GM19025 (cell line): ENCODE measurements at regions not wholly inside any gene's neighbourhood (a gene's known extent, or its start where the extent isn't known, plus 50 kb on each side); places are given as distances from the start of the nearest gene placed in this dataset.

ENCODE experiments used
- ATAC-seq: cut with Tn5 transposase; IDR thresholded peaks from one replicate; pipeline ENCODE4 v1.9.1; 2021; ENCODE audit warnings: mild to moderate bottlenecking, low read depth, moderate library complexity; ENCODE audit not compliant: unreplicated experiment

- ATAC-seq: no peak
Measured at GRCh38 chr16:80202831-80203413, 337.9 kb upstream of the DYNLRB2 start.

- no peak for ATAC-seq
Measured at GRCh38 chr16:80200079-80200478, 340.7 kb upstream of the DYNLRB2 start.

- ATAC-seq: no peak
Measured at GRCh38 chr16:80199614-80200013, 341.2 kb upstream of the DYNLRB2 start.

GRCh38 chr16:80198311-80199299 is 342.2 kb upstream of the DYNLRB2 start:
- ATAC-seq: no peak

GRCh38 chr16:80197741-80198201 is 343.0 kb upstream of the DYNLRB2 start:
- no peak for ATAC-seq

GRCh38 chr16:80191928-80192327 is 348.9 kb upstream of the DYNLRB2 start:
- ATAC-seq: no peak

- ATAC-seq: no peak
Measured at GRCh38 chr16:80189476-80190175, 351.2 kb upstream of the DYNLRB2 start.

- ATAC-seq: no peak
Measured at GRCh38 chr16:80176114-80176513, 364.7 kb upstream of the DYNLRB2 start.

- no peak for ATAC-seq
Measured at GRCh38 chr16:80175011-80175410, 365.8 kb upstream of the DYNLRB2 start.

GRCh38 chr16:80174416-80174815 is 366.4 kb upstream of the DYNLRB2 start:
- no peak for ATAC-seq

GRCh38 chr16:80171746-80172145 is 369.0 kb upstream of the DYNLRB2 start:
- ATAC-seq: no peak

GRCh38 chr16:80171199-80171598 is 369.6 kb upstream of the DYNLRB2 start:
- no peak for ATAC-seq

- no peak for ATAC-seq
Measured at GRCh38 chr16:80167657-80168390, 373.0 kb upstream of the DYNLRB2 start.

GRCh38 chr16:80166082-80166481 is 374.7 kb upstream of the DYNLRB2 start:
- no peak for ATAC-seq

GRCh38 chr16:80164966-80165550 is 375.7 kb upstream of the DYNLRB2 start:
- no peak for ATAC-seq

GRCh38 chr16:80163339-80163738 is 377.5 kb upstream of the DYNLRB2 start:
- no peak for ATAC-seq

- ATAC-seq: no peak
Measured at GRCh38 chr16:80161799-80162739, 378.7 kb upstream of the DYNLRB2 start.

- no peak for ATAC-seq
Measured at GRCh38 chr16:80158766-80159165, 382.0 kb upstream of the DYNLRB2 start.

GRCh38 chr16:80151722-80152111 is 389.1 kb upstream of the DYNLRB2 start:
- no peak for ATAC-seq
